Brain microvascular endothelial cell (primary cell): ENCODE measurements at regions not wholly inside any gene's neighbourhood (a gene's known extent, or its start where the extent isn't known, plus 50 kb on each side); places are given as distances from the start of the nearest gene placed in this dataset.

Source experiments
- DNase-seq: peaks from one replicate; pipeline ENCODE4 v3.0.0-alpha.2; 2020
- H3K27ac ChIP-seq: fragments of 250-450 bp; sonication (Bioruptor Pico); 2 replicates; pipeline ENCODE4 v1.5.1; 2020; ENCODE audit warnings: mild to moderate bottlenecking, moderate library complexity
- H3K27me3 ChIP-seq: fragments of 250-450 bp; sonication (Bioruptor Pico); replicated peaks from 2 replicates; pipeline ENCODE4 v1.5.1; 2020; ENCODE audit warnings: mild to moderate bottlenecking
- H3K36me3 ChIP-seq: fragments of 250-450 bp; sonication (Bioruptor Pico); replicated peaks from 2 replicates; pipeline ENCODE4 v1.5.1; 2020; ENCODE audit warnings: mild to moderate bottlenecking
- H3K4me3 ChIP-seq: 2 replicates; pipeline ENCODE4 v1.5.1; 2011; ENCODE audit warnings: low read depth, mild to moderate bottlenecking, control low read depth, low read length, moderate library complexity
- CTCF ChIP-seq: IDR thresholded peaks from 2 replicates; pipeline ENCODE4 v1.5.1; 2011; ENCODE audit warnings: low read depth, mild to moderate bottlenecking, moderate library complexity, low read length, control low read depth, inconsistent platforms; ENCODE audit errors: missing control alignments
- in situ Hi-C: cut with HindIII; loops from 2 replicates; pipeline ENCODE4 v1.10.0; 2017; ENCODE audit warnings: low sequenced_read_pairs, low pct_ligation_motif_present

GRCh38 chr18:55998801-55999385 lies 410.9 kb upstream of the TCF4 start:
- in situ Hi-C loops, result no loop called here
- no peak for DNase-seq
- Histone ChIP-seq H3K36me3 (no peaks in the 10 kb centered on the region), H3K27ac (no peak overlapping the region), H3K27me3 (no peaks in the 10 kb centered on the region), H3K4me3 (no peak overlapping the region)
- no peak for TF ChIP-seq CTCF

GRCh38 chr18:55998071-55998522 lies 410.1 kb upstream of the TCF4 start:
- Histone ChIP-seq H3K36me3 (no peaks in the 10 kb centered on the region), H3K4me3 (peak overlapping the region; percentile 28), H3K27ac (no peak overlapping the region), H3K27me3 (no peaks in the 10 kb centered on the region)
- in situ Hi-C loops, result no loop called here
- DNase-seq, result peak; percentile 7
- peak; percentile 20 for TF ChIP-seq CTCF

GRCh38 chr18:55997151-55997561 lies 409.2 kb upstream of the TCF4 start:
- peak; percentile 12 for TF ChIP-seq CTCF
- Histone ChIP-seq H3K36me3 (no peaks in the 10 kb centered on the region), H3K27me3 (no peaks in the 10 kb centered on the region), H3K4me3 (no peak overlapping the region), H3K27ac (no peak overlapping the region)
- DNase-seq, result no peak
- in situ Hi-C loops, result no loop called here

- TF ChIP-seq CTCF, result no peak
- no peaks in the 10 kb centered on the region for H3K36me3 ChIP-seq
- H3K27me3 ChIP-seq, result no peaks in the 10 kb centered on the region
- in situ Hi-C loops, result no loop called here
- H3K4me3 ChIP-seq, result no peak overlapping the region
- no peak for DNase-seq
- no peak overlapping the region for H3K27ac ChIP-seq
Measured at GRCh38 chr18:55996717-55997116, 408.7 kb upstream of the TCF4 start.

- H3K27me3 ChIP-seq, result no peaks in the 10 kb centered on the region
- in situ Hi-C loops, result no loop called here
- no peak for TF ChIP-seq CTCF
- H3K36me3 ChIP-seq, result no peaks in the 10 kb centered on the region
- no peak overlapping the region for H3K27ac ChIP-seq
- DNase-seq, result no peak
- H3K4me3 ChIP-seq, result no peak overlapping the region
Measured at GRCh38 chr18:55990186-55990585, 402.2 kb upstream of the TCF4 start.

- in situ Hi-C loops, result no loop called here
- peak; percentile 5 for DNase-seq
- TF ChIP-seq CTCF, result no peak
- H3K27ac ChIP-seq, result no peak overlapping the region
- no peaks in the 10 kb centered on the region for H3K27me3 ChIP-seq
- no peak overlapping the region for H3K4me3 ChIP-seq
- H3K36me3 ChIP-seq, result no peaks in the 10 kb centered on the region
Measured at GRCh38 chr18:55988537-55988936, 400.5 kb upstream of the TCF4 start.
